ENCODE measurements at regions not wholly inside any gene's neighbourhood (a gene's known extent, or its start where the extent isn't known, plus 50 kb on each side); places are given as distances from the start of the nearest gene placed in this dataset.

DNA sequence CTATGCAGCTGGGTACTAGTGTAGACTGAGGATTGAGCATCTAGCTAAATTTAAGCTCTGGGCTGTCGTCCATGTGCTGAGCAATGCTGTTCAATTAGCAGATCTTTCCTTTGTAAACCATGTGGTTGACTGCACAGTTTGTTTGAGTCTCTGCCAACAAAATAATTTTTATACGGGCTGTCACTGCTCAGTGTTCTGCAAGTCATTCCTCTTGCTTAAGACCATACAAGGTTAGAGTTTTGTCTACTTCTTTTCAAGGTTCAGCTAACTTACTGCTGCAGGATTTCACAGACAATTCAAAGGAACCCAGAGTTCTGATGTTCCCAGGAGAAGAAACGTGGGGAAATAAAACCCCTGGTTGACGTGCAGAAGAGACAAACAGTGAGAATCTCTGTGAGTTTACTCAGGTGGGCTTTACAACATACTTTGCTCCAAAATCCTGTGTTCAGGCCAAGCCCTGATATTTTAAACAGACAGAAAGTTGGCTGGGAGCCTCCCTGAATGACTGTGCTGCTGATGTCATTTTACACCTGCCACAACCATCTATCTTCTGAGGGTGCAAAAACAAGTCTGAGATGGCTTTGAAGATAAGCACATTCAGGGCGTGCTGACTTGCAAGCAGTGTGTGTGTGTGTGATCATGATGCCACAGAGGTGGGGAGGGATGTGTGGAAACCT, 177.1 kb upstream of the SVIL start:
- TF ChIP-seq POLR2A (IDR thresholded peaks at IDR 0.05): no peak
- TF ChIP-seq, protein P1, sequence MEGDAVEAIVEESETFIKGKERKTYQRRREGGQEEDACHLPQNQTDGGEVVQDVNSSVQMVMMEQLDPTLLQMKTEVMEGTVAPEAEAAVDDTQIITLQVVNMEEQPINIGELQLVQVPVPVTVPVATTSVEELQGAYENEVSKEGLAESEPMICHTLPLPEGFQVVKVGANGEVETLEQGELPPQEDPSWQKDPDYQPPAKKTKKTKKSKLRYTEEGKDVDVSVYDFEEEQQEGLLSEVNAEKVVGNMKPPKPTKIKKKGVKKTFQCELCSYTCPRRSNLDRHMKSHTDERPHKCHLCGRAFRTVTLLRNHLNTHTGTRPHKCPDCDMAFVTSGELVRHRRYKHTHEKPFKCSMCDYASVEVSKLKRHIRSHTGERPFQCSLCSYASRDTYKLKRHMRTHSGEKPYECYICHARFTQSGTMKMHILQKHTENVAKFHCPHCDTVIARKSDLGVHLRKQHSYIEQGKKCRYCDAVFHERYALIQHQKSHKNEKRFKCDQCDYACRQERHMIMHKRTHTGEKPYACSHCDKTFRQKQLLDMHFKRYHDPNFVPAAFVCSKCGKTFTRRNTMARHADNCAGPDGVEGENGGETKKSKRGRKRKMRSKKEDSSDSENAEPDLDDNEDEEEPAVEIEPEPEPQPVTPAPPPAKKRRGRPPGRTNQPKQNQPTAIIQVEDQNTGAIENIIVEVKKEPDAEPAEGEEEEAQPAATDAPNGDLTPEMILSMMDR (IDR thresholded peaks at IDR 0.05): no peak

All from adrenal gland (tissue), 5 donors.